SK-N-SH (cell line): ENCODE measurements at regions not wholly inside any gene's neighbourhood (a gene's known extent, or its start where the extent isn't known, plus 50 kb on each side); places are given as distances from the start of the nearest gene placed in this dataset.

Experiments used
- CTCF ChIP-seq: fragments of 200-600 bp; sonication (generic); IDR thresholded peaks from 2 replicates; pipeline ENCODE4 v1.6.1; 2017; ENCODE audit warnings: antibody characterized with exemption, mild to moderate bottlenecking, moderate library complexity
- RAD21 ChIP-seq: IDR thresholded peaks from 2 replicates; pipeline ENCODE4 v1.6.1; 2012; ENCODE audit warnings: mild to moderate bottlenecking, low read length

- TF ChIP-seq RAD21, result no peak
- TF ChIP-seq CTCF, result no peak
Measured at GRCh38 chr12:127429551-127430285, 837.3 kb upstream of the TMEM132C start.
